ENCODE measurements at regions not wholly inside any gene's neighbourhood (a gene's known extent, or its start where the extent isn't known, plus 50 kb on each side); places are given as distances from the start of the nearest gene placed in this dataset.
"Not testable (repeated sequence)": the region's sequence is repeated elsewhere in the genome, so short reads cannot be mapped to it uniquely, and the experiment has no call there.

DNA sequence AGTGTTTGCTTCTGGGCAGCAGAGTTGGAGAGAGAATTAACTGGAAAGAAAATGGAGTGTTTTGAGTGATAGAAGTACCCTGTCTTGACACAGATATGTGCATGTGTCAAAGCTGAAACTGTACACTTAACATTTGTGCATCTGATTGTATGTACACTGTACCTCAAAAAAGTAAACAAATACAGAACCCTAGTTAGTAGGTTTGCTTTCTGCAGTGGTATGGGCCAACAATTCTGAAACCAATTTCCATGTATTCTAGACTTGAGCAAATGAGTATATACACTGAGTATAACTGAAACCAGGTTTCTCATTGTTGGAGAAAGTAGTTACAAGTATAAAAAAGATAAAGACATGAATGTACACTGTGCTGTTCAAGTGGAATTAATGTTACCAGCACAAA is 52.4 kb downstream of the ELAPOR2 start:
- intact Hi-C loops (cut with DNase I), result no loop called here
- DNase-seq, result no peak
- no peak for ATAC-seq (ENCODE audit: poor library complexity)

DNA sequence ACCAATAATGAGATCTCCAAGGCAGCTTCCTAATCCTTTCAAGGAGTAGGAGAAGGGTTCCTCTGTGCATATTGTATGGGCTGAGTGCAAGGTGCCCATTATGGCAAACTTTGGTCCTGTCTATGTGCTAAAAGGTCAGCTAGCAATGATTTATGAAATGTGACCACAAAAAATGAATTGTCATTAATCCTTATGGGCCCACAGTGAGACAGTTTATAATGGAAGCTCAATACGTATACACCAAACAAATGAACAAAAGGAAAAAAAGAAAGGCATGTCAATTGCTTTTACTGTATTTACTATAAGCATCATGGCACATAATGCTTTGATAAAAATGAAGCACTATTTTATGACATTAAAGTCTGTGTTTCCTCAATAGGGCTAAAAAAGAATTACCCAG is 54.5 kb downstream of the ELAPOR2 start:
- no peak for ATAC-seq (ENCODE audit: poor library complexity)
- intact Hi-C loops (cut with DNase I), result no loop called here
- DNase-seq, result no peak

DNA sequence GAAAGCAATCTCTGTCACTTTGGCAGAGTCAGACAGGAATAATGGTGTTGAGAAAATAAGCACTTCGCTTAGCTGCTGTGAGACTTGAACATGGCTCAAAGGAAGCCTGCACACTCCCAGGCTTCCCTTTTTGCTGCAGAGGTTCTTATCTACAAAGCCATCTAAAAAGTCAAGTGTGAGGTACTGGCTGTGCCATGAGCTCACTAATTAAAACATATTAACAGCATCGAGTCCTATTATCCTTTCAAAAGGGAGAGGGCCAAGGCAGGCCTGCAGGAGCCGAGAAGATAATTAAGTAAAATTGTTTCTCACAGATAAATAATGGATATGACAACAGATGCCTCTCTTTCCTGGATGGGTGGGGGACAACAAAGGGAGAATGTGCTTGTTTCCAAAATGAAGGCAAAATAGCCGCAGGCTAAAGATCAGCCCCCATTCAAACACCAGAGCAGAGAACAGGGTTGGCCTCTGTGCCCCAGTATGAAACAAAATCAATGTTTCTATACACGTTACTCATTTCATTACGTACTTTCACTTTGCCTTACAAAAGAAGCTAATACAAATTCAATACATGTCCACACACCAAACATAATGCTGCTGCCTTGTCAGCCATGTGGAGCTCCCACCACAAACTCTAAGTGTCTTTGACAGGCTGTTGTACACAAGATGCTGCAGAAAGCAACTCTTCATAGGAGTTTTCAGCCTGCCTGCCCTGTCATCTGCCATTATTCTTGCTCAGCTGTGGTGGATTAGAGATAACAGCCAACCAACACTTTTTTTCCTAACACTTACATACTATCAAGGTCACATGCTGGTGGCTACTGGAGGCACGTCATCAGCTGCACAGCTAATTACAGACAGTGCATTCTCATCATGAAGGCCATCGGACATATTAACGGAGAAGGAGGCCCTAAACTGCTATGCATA is 55.3 kb downstream of the ELAPOR2 start:
- intact Hi-C loops (cut with DNase I), result no loop called here
- ATAC-seq (ENCODE audit: poor library complexity), result peak; percentile 51

DNA sequence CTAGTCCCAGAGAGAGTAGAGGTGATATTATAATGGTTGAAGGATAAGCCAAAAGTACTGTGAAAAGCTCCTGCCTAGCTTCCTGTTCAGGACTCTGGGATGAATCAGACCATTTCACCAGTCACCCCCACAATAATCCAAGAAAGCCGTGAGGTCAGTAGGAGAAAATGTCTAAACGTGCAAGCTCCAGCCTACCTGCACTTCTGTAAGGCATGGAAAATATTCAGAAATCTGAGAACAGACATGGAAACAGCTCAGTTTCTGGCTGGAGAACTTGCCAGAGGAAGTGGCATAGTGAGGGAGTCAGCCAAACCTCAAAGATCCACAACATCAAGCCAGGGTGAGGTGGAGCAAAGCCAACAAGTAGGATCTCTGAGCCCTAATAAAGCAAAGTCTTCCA is 58.2 kb downstream of the ELAPOR2 start:
- ATAC-seq (ENCODE audit: poor library complexity) (peak; percentile 24), DNase-seq (no peak)
- intact Hi-C loops (cut with DNase I), result no loop called here

More for the DNA sequence above, 55.3 kb downstream of the ELAPOR2 start:
- no peak for DNase-seq

DNA sequence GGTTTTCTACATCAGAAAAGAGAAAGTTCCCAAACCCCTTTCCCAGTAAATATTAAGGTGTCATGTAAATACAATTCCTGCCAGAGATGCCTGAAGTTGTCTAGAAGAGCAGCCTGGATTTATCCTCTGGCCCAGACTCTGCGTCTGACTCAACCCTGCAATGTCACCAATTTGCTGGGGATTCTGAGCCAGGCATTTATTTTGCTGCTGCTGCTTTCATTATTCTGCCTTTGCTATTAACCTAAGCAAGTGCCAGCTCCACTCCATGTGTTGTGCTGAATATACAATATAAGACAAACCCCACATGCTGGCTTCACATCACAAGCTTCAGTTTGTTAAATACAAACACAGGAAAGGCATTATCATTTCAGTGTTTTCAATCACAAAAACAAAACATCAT is 59.1 kb downstream of the ELAPOR2 start:
- ATAC-seq (ENCODE audit: poor library complexity) (peak; percentile 54), DNase-seq (no peak)
- intact Hi-C loops (cut with DNase I), result no loop called here

DNA sequence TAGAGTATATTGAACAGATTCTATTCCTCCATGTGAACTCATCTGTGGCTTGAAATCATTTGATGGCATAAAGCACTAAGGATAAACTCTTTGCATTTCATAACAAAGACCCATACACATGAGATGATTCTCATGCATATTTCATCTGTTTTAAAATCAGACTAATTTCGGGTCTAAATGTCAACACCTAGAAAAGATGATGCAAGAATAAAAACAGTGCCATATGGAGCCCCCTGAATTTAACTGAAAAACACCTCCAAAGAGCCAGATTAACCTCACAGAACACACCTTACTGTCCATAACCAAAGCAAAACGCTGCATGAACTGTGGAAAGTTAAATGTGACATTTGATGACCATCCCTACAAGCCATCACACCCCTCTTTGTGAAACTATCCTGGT is 59.7 kb downstream of the ELAPOR2 start:
- no peak for DNase-seq
- no peak for ATAC-seq (ENCODE audit: poor library complexity)
- intact Hi-C loops (cut with DNase I), result no loop called here

DNA sequence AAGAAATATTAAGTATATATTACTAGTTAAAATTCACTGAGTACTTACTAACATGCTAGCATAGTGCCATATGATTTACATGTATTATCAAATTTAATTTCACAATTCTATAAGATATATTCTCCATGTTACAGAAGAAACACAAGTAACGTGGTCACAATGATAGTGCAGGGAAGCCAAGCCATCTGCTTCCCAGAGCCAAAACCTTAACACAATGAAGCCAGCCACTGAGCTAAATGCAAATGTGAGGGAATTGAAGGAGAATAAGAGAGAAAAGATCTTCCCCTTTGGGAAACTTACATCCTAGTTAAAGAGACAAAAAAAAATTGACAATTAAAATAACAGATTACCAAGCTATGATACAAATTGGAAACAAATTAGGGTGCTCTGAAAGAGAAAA is 63.6 kb downstream of the ELAPOR2 start:
- DNase-seq, result no peak
- no peak for ATAC-seq (ENCODE audit: poor library complexity)
- intact Hi-C loops (cut with DNase I), result no loop called here

DNA sequence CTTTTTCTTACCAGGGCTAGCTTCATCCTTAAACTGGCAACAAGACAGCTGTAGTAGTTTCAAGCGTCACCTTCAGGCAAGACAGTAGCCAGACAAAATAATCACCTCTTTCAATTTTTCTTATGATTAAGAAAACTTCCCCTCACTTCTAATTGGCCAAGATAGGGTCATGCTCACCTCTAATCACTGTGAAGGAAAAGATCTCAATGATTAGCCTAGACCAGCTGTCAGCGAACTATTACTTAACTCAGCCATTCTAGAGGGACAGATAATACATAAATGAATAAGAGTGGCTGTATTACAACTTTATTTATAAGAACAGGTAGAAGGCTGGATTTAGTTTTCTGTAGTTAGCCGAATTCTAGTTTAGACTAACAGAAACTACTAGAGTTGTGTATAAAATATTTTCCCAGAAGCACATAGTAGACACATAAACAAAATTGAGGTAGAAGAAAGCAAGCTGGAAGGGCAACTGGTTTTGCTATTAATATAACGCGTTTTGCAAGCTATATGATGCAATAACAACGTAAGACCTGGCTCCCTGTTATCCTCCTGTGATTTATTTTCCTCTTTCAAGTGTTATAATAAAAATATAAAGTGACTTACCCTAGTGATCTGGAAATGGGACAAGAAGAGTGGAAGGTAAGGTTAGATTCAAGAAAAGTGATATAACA is 64.3 kb downstream of the ELAPOR2 start:
- intact Hi-C loops (cut with DNase I), result no loop called here
- no peak for ATAC-seq (ENCODE audit: poor library complexity)

DNA sequence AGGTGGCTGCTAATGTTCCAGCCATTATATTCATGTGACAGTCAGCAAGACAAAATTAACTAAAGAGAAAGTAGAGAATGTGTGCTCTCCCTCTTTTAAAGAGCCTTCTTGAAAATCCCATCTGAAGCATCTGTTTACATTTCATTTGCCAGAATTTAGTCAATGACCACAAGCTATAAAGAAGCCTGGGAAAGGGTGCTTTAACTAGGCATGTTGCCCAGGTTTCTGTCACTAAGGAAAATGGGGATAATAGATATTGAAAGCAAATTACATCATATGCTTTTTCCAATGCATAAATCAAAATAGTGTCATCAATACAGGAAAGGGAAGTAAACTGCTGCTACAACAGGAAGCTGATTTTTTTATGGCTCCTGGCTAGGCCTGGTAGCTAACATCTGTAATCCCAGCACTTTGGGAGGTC is 67.7 kb downstream of the ELAPOR2 start:
- intact Hi-C loops (cut with DNase I), result no loop called here
- DNase-seq (no peak), ATAC-seq (ENCODE audit: poor library complexity) (no peak)

More for the DNA sequence above, 64.3 kb downstream of the ELAPOR2 start:
- no peak for DNase-seq

DNA sequence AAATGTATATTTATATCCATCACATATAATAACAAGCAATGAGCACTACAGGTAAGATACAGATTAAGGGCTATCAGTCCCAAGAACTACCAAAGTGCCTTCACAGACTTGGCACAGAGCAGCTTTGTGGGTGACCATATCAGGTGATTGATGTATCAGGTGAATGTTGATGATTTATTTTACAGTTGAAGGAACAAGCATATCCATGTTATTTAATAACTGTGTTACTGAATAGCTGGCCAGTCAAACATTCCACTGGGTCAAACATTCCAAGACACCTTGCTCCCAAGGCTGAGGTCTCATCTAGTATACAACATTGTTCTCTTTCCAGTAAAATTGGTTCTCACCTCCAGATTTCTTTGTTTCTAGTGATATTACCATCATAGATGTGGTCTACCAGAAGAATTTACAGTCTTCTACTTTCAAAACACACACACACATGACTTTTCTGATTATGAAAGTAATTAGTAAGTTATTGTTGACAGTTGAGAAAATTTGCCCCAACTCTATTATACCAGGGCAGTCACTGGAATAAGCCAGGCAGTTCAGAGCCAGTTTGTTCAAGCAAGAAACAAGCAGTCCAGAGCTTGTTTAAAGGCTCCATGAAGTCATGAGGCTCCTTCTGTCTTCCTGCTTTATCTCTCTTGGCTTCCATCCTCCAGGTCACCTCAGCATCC is 68.2 kb downstream of the ELAPOR2 start:
- ATAC-seq (ENCODE audit: poor library complexity) (no peak), DNase-seq (no peak)
- intact Hi-C loops (cut with DNase I), result no loop called here

DNA sequence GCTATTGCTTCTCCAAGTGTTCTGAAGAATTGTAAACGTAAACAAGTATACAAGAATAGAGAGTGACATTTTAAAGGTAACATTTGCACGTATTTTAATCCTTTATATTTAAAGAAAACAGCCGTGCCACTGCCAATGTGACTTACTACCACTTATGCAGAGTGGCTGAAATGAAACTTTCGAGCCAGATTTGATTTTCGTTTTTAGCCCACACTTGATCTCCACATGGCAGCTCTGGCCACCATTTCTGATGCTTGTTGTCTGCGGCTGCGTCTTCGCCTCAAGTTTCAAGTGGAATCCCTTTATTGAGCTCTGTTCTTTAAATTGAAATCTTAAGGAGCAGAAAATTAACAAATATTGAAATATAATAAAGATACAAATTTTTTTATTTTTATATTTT is 70.0 kb downstream of the ELAPOR2 start:
- DNase-seq (no peak), ATAC-seq (ENCODE audit: poor library complexity) (no peak)
- intact Hi-C loops (cut with DNase I), result no loop called here

DNA sequence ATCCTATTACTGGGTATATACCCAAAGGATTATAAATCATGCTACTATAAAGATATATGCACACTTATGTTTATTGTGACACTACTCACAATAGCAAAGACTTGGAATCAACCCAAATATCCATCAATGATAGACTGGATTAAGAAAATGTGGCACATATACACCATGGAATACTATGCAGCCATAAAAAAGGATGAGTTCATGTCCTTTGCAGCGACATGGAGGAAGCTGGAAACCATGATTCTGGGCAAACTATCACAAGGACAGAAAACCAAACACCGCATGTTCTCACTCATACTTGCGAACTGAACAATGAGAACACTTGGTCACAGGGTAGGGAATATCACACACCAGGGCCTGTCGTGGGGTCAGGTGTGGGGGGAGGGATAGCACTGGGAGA is 71.6 kb downstream of the ELAPOR2 start:
- intact Hi-C loops (cut with DNase I); ATAC-seq (ENCODE audit: poor library complexity); DNase-seq: not testable (repeated sequence)

DNA sequence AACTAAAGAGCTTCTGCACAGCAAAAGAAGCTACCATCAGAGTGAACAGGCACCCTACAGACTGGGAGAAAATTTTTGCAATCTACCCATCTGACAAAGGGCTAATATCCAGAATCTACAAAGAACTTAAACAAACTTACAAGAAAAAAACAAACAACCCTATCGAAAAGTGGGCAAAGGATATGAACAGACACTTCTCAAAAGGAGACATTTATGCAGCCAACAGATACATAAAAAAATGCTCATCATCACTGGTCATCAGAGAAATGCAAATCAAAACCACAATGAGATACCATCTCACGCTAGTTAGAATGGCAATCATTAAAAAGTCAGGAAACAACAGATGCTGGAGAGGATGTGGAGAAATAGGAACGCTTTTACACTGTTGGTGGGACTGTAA is 72.1 kb downstream of the ELAPOR2 start:
- DNase-seq; intact Hi-C loops (cut with DNase I); ATAC-seq (ENCODE audit: poor library complexity): not testable (repeated sequence)

DNA sequence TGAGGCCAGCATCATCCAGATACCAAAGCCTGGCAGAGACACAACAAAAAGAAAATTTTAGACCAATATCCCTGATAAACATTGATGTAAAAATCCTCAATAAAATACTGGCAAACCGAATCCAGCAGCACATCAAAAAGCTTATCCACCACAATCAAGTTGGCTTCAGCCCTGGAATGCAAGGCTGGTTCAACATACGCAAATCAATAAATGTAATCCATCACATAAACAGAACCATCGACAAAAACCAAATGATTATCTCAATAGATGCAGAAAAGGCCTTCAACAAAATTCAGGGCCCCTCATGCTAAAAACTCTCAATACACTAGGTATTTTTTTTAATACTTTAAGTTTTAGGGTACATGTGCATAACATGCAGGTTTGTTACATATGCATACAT is 74.1 kb downstream of the ELAPOR2 start:
- intact Hi-C loops (cut with DNase I); ATAC-seq (ENCODE audit: poor library complexity); DNase-seq: not testable (repeated sequence)

DNA sequence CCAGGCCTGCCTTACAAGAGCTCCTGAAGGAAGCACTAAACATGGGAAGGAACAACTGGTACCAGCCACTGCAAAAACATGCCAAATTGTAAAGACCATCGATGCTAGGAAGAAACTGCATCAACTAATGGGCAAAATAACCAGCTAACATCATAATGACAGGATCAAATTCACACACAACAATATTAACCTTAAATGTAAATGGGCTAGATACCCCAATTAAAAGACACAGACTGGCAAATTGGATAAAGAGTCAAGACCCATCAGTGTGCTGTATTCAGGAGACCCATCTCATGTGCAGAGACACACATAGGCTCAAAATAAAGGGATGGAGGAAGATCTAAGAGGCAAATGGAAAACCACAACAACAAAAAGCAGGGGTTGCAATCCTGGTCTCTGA is 75.8 kb downstream of the ELAPOR2 start:
- intact Hi-C loops (cut with DNase I); DNase-seq; ATAC-seq (ENCODE audit: poor library complexity): not testable (repeated sequence)

DNA sequence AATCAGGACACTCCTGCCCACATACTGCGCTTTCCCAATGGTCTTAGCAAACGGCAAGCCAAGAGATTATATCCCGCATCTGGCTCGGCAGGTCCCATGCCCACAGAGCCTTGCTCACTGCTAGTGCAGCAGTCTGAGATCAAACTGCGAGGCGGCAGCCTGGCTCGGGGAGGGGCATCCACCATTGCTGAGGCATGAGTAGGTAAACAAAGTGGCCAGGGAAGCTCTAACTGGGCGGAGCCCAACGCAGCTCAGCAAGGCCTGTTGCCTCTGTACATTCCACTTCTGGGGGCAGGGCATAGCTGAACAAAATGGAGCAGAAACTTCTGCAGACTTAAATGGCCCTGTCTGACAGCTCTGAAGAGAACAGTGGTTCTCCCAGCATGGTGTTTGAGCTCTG is 77.5 kb downstream of the ELAPOR2 start:
- ATAC-seq (ENCODE audit: poor library complexity); DNase-seq; intact Hi-C loops (cut with DNase I): not testable (repeated sequence)

DNA sequence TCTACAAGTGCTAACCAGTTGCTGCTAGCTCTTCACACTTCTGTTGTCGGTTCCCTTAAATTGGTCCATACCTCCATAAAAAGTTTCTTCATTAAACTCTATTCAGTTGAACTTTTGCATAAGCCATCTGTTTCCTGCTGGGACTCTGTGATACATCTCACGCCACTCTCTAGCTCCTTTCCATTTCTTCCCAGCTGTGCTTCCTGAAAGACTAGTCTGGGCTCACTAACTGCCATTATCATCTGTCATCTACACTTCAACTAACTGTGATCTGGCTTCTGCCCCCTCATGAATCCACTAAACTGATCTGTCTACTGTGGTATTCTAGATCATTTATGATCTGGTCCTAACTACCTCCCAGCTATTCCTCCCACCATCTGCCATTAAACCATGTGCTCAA is 78.3 kb downstream of the ELAPOR2 start:
- ATAC-seq (ENCODE audit: poor library complexity) (no peak), DNase-seq (no peak)
- intact Hi-C loops (cut with DNase I), result no loop called here

DNA sequence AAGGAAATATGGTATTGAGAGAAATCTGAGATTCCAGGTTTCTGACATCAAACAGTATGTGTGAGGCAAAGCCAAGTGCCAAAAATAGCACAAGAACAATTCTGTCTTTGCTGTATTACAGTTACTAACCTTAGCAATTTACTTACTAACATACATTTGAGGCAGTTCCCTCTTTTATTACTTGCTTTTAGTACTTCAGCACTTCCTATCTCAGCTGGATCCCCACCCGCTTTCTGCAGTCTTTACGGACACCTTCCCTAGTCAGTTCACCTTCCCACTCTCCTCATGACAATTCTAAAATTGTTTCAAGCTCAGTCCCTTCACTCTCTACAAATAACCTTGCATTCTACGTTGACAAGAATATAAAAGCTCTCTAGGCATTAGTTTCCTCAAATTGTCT is 79.2 kb downstream of the ELAPOR2 start:
- ATAC-seq (ENCODE audit: poor library complexity), result no peak
- intact Hi-C loops (cut with DNase I), result no loop called here

DNA sequence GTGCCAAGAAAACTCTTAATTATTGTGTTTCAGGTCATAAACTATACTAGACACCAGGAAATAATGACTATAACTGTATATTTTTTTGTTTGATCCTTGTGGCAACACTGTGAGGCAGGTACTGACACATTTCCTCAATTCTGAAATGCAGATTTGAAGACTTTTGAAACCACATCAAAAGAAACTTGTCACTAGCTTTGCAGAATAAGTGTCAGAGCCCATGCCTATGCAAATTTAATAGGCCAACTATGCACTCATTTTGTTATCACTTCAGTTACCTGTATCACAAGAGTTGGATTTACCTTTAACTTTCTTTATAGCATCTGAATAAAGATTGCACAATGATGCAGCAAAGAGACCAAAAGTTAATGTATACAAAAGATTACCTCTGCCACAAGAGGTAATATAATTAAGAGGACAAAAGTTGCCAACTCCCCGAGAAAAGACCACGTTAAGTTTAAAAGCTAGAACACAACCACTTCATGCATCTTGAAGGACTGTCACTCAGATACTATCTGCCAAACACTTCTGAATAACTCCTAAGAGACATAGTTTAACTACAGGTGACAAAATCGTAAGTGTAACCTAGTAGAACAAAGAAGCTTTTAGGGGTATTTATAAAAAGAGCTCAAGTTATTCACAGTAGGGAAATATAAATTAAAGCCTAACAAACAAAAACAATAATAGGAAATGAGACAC is 80.5 kb downstream of the ELAPOR2 start:
- intact Hi-C loops (cut with DNase I), result no loop called here
- DNase-seq (no peak), ATAC-seq (ENCODE audit: poor library complexity) (no peak)

More for the DNA sequence above, 79.2 kb downstream of the ELAPOR2 start:
- DNase-seq, result no peak

All from Right ventricle myocardium superior (tissue), 1 donor.